ENCODE measurements at regions not wholly inside any gene's neighbourhood (a gene's known extent, or its start where the extent isn't known, plus 50 kb on each side); places are given as distances from the start of the nearest gene placed in this dataset.
"Not testable (repeated sequence)": the region's sequence is repeated elsewhere in the genome, so short reads cannot be mapped to it uniquely, and the experiment has no call there.

- DNase-seq (ENCODE audit: low read depth in 3 of 3): peak in 1 of 3 donors; percentile 0
Measured at GRCh38 chr16:87145181-87146176, 171.7 kb downstream of the C16orf95 start.

- no peak for DNase-seq (ENCODE audit: low read depth in 3 of 3)
Measured at GRCh38 chr16:87146676-87147075, 170.5 kb downstream of the C16orf95 start.

- DNase-seq (ENCODE audit: low read depth in 3 of 3): no peak
Measured at GRCh38 chr16:87149051-87149450, 168.1 kb downstream of the C16orf95 start.

- DNase-seq (ENCODE audit: low read depth in 3 of 3): no peak
Measured at GRCh38 chr16:87150262-87150661, 166.9 kb downstream of the C16orf95 start.

- no peak for DNase-seq (ENCODE audit: low read depth in 3 of 3)
Measured at GRCh38 chr16:87150681-87151280, 166.4 kb downstream of the C16orf95 start.

GRCh38 chr16:87152221-87152755 is 164.9 kb downstream of the C16orf95 start:
- no peak for DNase-seq (ENCODE audit: low read depth in 3 of 3)

GRCh38 chr16:87153326-87153725 is 163.9 kb downstream of the C16orf95 start:
- DNase-seq (ENCODE audit: low read depth in 3 of 3): no peak

GRCh38 chr16:87155315-87155714 is 161.9 kb downstream of the C16orf95 start:
- not testable (repeated sequence) for DNase-seq (ENCODE audit: low read depth in 3 of 3)

- no peak for DNase-seq (ENCODE audit: low read depth in 3 of 3)
Measured at GRCh38 chr16:87156195-87156594, 161.0 kb downstream of the C16orf95 start.

- DNase-seq (ENCODE audit: low read depth in 3 of 3): no peak
Measured at GRCh38 chr16:87160234-87160636, 157.0 kb downstream of the C16orf95 start.

- peak in 1 of 3 donors; percentile 14 for DNase-seq (ENCODE audit: low read depth in 3 of 3)
Measured at GRCh38 chr16:87160701-87161337, 156.4 kb downstream of the C16orf95 start.

GRCh38 chr16:87161410-87161809 is 155.8 kb downstream of the C16orf95 start:
- DNase-seq (ENCODE audit: low read depth in 3 of 3): not testable (repeated sequence)

GRCh38 chr16:87161822-87162676 is 155.1 kb downstream of the C16orf95 start:
- DNase-seq (ENCODE audit: low read depth in 3 of 3): peak in 2 of 3 donors; percentile 9 to 13

GRCh38 chr16:87162799-87163198 is 154.4 kb downstream of the C16orf95 start:
- DNase-seq (ENCODE audit: low read depth in 3 of 3): not testable (repeated sequence)

- DNase-seq (ENCODE audit: low read depth in 3 of 3): no peak
Measured at GRCh38 chr16:87163637-87164036, 153.6 kb downstream of the C16orf95 start.

- DNase-seq (ENCODE audit: low read depth in 3 of 3): no peak
Measured at GRCh38 chr16:87165151-87165550, 152.0 kb downstream of the C16orf95 start.

GRCh38 chr16:87165885-87166284 is 151.3 kb downstream of the C16orf95 start:
- no peak for DNase-seq (ENCODE audit: low read depth in 3 of 3)

- no peak for DNase-seq (ENCODE audit: low read depth in 3 of 3)
Measured at GRCh38 chr16:87166321-87166720, 150.9 kb downstream of the C16orf95 start.

- DNase-seq (ENCODE audit: low read depth in 3 of 3): no peak
Measured at GRCh38 chr16:87166934-87167333, 150.3 kb downstream of the C16orf95 start.

GRCh38 chr16:87169509-87169995 is 147.6 kb downstream of the C16orf95 start:
- no peak for DNase-seq (ENCODE audit: low read depth in 3 of 3)

- DNase-seq (ENCODE audit: low read depth in 3 of 3): no peak
Measured at GRCh38 chr16:87170310-87170709, 146.9 kb downstream of the C16orf95 start.
